ENCODE measurements at regions not wholly inside any gene's neighbourhood (a gene's known extent, or its start where the extent isn't known, plus 50 kb on each side); places are given as distances from the start of the nearest gene placed in this dataset.

- no peak for TF ChIP-seq CTCF (IDR thresholded peaks at IDR 0.05; ENCODE audit: borderline replicate concordance, insufficient read depth, low read depth, low read length)
Measured at GRCh38 chr4:127179256-127180087, 453.3 kb upstream of the INTU start.

GRCh38 chr4:127181001-127181400 is 451.8 kb upstream of the INTU start:
- no peak overlapping the region for H3K4me3 ChIP-seq (ENCODE audit: low read depth, low read length)
- TF ChIP-seq CTCF (IDR thresholded peaks at IDR 0.05; ENCODE audit: borderline replicate concordance, insufficient read depth, low read depth, low read length): no peak

More at GRCh38 chr4:127179256-127180087, 453.3 kb upstream of the INTU start:
- no peak overlapping the region for H3K4me3 ChIP-seq (ENCODE audit: low read depth, low read length)

- H3K4me3 ChIP-seq (ENCODE audit: low read depth, low read length): no peak overlapping the region
- TF ChIP-seq CTCF (IDR thresholded peaks at IDR 0.05; ENCODE audit: borderline replicate concordance, insufficient read depth, low read depth, low read length): no peak
Measured at GRCh38 chr4:127182687-127183086, 450.1 kb upstream of the INTU start.

GRCh38 chr4:127188847-127189246 is 443.9 kb upstream of the INTU start:
- H3K4me3 ChIP-seq (ENCODE audit: low read depth, low read length): no peak overlapping the region
- TF ChIP-seq CTCF (IDR thresholded peaks at IDR 0.05; ENCODE audit: borderline replicate concordance, insufficient read depth, low read depth, low read length): no peak

GRCh38 chr4:127194281-127194680 is 438.5 kb upstream of the INTU start:
- no peak for TF ChIP-seq CTCF (IDR thresholded peaks at IDR 0.05; ENCODE audit: borderline replicate concordance, insufficient read depth, low read depth, low read length)
- no peak overlapping the region for H3K4me3 ChIP-seq (ENCODE audit: low read depth, low read length)

GRCh38 chr4:127196655-127197352 is 436.0 kb upstream of the INTU start:
- TF ChIP-seq CTCF (IDR thresholded peaks at IDR 0.05; ENCODE audit: borderline replicate concordance, insufficient read depth, low read depth, low read length): no peak
- no peak overlapping the region for H3K4me3 ChIP-seq (ENCODE audit: low read depth, low read length)

All from GM12875 (cell line).